ENCODE measurements at regions not wholly inside any gene's neighbourhood (a gene's known extent, or its start where the extent isn't known, plus 50 kb on each side); places are given as distances from the start of the nearest gene placed in this dataset.
"Not testable (repeated sequence)": the region's sequence is repeated elsewhere in the genome, so short reads cannot be mapped to it uniquely, and the experiment has no call there.

- in situ Hi-C loops (cut with HindIII; ENCODE audit: low sequenced_read_pairs): no loop called here
These were observed 128.0 kb upstream of the FGF3 start for GRCh38 chr11:69947059-69947792.

- in situ Hi-C loops (cut with HindIII; ENCODE audit: low sequenced_read_pairs): no loop called here
These were observed 128.6 kb upstream of the FGF3 start for GRCh38 chr11:69947793-69948255.

- in situ Hi-C loops (cut with HindIII; ENCODE audit: low sequenced_read_pairs): no loop called here
These were observed 129.3 kb upstream of the FGF3 start for GRCh38 chr11:69948256-69949141.

GRCh38 chr11:69949327-69949726, 128.8 kb upstream of the ANO1 start:
- in situ Hi-C loops (cut with HindIII; ENCODE audit: low sequenced_read_pairs): no loop called here

GRCh38 chr11:69950120-69950519, 128.0 kb upstream of the ANO1 start:
- in situ Hi-C loops (cut with HindIII; ENCODE audit: low sequenced_read_pairs): no loop called here

GRCh38 chr11:69950621-69951020, 127.5 kb upstream of the ANO1 start:
- in situ Hi-C loops (cut with HindIII; ENCODE audit: low sequenced_read_pairs): no loop called here

- in situ Hi-C loops (cut with HindIII; ENCODE audit: low sequenced_read_pairs): no loop called here
These were observed 126.3 kb upstream of the ANO1 start for GRCh38 chr11:69951821-69952220.

GRCh38 chr11:69952229-69952975, 125.7 kb upstream of the ANO1 start:
- in situ Hi-C loops (cut with HindIII; ENCODE audit: low sequenced_read_pairs): not testable (repeated sequence)

GRCh38 chr11:69953356-69953755, 124.8 kb upstream of the ANO1 start:
- in situ Hi-C loops (cut with HindIII; ENCODE audit: low sequenced_read_pairs): no loop called here

GRCh38 chr11:69954756-69955155, 123.4 kb upstream of the ANO1 start:
- in situ Hi-C loops (cut with HindIII; ENCODE audit: low sequenced_read_pairs): loop anchor here (5.0 kb wide), 2 partner anchors 43 to 52 kb away; no protein-coding TSS in a partner anchor

- in situ Hi-C loops (cut with HindIII; ENCODE audit: low sequenced_read_pairs): loop anchor here (5.0 kb wide), 2 partner anchors 41 to 54 kb away; no protein-coding TSS in a partner anchor
These were observed 121.4 kb upstream of the ANO1 start for GRCh38 chr11:69956669-69957190.

- in situ Hi-C loops (cut with HindIII; ENCODE audit: low sequenced_read_pairs): loop anchor here (5.0 kb wide), 2 partner anchors 39 to 56 kb away; no protein-coding TSS in a partner anchor
These were observed 120.3 kb upstream of the ANO1 start for GRCh38 chr11:69957849-69958248.

GRCh38 chr11:69958308-69958707, 119.8 kb upstream of the ANO1 start:
- in situ Hi-C loops (cut with HindIII; ENCODE audit: low sequenced_read_pairs): loop anchor here (5.0 kb wide), 2 partner anchors 39 to 56 kb away; no protein-coding TSS in a partner anchor

GRCh38 chr11:69959461-69959860, 118.7 kb upstream of the ANO1 start:
- in situ Hi-C loops (cut with HindIII; ENCODE audit: low sequenced_read_pairs): loop anchor here (5.0 kb wide), 2 partner anchors 38 to 57 kb away; no protein-coding TSS in a partner anchor

- in situ Hi-C loops (cut with HindIII; ENCODE audit: low sequenced_read_pairs): no loop called here
These were observed 116.4 kb upstream of the ANO1 start for GRCh38 chr11:69961738-69962137.

GRCh38 chr11:69962152-69962551, 116.0 kb upstream of the ANO1 start:
- in situ Hi-C loops (cut with HindIII; ENCODE audit: low sequenced_read_pairs): no loop called here

- in situ Hi-C loops (cut with HindIII; ENCODE audit: low sequenced_read_pairs): no loop called here
These were observed 114.4 kb upstream of the ANO1 start for GRCh38 chr11:69963533-69964246.

GRCh38 chr11:69964247-69964643, 113.9 kb upstream of the ANO1 start:
- in situ Hi-C loops (cut with HindIII; ENCODE audit: low sequenced_read_pairs): no loop called here

- in situ Hi-C loops (cut with HindIII; ENCODE audit: low sequenced_read_pairs): no loop called here
These were observed 112.1 kb upstream of the ANO1 start for GRCh38 chr11:69965821-69966582.

GRCh38 chr11:69966583-69966835, 111.6 kb upstream of the ANO1 start:
- in situ Hi-C loops (cut with HindIII; ENCODE audit: low sequenced_read_pairs): no loop called here

Data from endothelial cell of hepatic sinusoid (primary cell).